GM18505 (cell line): ENCODE measurements at regions not wholly inside any gene's neighbourhood (a gene's known extent, or its start where the extent isn't known, plus 50 kb on each side); places are given as distances from the start of the nearest gene placed in this dataset.

Experiments used
- ATAC-seq: cut with Tn5 transposase; IDR thresholded peaks from one replicate; pipeline ENCODE4 v1.9.1; 2021; ENCODE audit not compliant: unreplicated experiment
- POLR2A ChIP-seq: IDR thresholded peaks from 4 replicates; pipeline ENCODE4 v1.6.1; 2011; ENCODE audit warnings: borderline replicate concordance; ENCODE audit not compliant: insufficient read depth, insufficient read length; ENCODE audit errors: extremely low read depth

DNA sequence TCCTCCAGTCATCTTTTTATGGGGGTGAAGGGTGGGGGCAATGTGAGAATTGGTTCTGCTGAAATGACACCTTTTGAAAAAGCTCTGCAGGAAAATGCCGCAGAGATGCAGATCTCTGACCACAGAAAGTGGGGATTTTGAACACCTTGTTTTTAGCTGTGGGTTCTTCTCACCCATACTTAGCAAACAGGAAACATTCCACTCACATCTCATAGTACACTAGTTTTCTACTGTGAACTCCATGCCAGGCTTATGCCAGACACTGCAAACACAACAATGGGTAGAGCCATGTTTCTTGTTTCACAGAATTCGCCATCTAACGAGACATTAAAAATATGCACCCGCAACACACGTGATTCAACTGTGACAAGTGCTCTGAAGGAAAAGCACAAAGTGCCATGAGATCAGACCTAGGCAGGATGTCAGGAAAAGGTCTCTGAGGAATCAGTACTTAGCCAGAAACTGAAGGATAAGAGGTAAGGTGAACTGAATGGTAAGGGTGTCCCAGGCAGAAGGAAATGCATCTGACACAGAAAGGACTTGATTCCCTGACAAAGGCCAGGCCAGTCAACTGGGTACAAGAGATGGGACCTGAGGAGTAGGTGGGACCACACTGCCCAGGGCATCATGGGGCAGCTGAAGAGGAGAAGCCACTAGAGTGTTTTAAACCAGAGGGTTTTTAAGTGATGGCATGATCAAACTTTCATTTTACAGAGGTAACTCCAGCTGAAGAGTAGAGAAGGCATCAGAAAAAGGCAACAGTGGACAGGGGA lies 83.8 kb upstream of the JAK1 start:
- no peak for TF ChIP-seq POLR2A
- ATAC-seq = no peak

DNA sequence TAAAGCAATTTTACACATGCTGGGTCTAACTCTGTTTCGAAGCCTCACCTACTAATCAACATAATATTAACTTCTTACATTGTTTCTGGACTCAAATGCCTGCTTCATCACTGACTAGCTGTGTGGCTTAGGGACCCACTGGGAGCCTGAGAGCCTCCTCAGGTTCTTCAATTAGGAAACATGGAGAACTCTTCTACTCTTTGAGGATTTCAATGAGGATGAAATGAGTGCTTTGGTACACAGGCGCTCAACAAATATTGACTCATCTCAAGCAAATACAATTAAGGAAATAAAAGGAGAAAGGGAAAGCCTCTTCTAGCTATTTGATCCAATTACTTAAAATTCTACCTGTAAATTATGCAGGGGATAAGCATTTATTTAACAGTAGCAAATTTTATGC lies 84.4 kb upstream of the JAK1 start:
- ATAC-seq = no peak
- no peak for TF ChIP-seq POLR2A

DNA sequence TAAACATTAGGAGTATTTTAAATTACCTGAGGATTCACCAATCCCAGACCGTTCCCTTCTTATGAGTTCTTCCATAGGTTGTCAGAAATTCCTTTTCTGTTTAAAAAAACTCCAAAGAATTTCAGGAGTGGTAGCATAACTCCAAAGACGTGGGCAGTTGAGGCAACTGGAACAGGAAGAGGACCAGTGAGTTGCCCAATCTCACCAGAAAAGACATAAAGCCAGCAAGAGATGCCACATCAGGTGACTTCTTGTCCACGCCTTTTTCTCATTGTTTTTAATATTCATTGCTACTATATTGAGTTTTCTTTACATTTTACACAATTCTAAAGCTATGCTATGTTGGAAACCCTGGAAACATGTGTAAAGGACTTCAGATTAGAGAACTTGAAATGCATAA lies 88.1 kb upstream of the JAK1 start:
- TF ChIP-seq POLR2A = no peak
- no peak for ATAC-seq

DNA sequence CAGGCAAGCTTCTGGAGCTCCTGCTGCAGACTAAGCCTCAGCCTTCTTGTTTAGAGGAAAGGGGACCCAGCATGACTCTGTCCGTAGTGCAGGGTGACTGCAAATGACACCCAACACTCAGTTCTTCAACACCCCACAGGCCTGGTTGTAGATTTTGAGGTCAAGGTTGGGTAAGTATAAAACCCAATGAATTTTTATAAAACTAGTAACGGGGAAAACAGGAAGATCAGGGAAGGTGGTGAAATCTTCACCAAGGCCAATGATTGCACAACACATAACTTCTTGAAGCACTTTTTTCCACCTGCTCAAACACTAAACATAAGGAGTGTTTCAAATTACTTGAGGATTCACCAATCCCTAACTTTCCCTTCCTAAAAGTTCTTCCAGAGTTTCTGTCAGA lies 89.4 kb upstream of the JAK1 start:
- TF ChIP-seq POLR2A = no peak
- no peak for ATAC-seq

DNA sequence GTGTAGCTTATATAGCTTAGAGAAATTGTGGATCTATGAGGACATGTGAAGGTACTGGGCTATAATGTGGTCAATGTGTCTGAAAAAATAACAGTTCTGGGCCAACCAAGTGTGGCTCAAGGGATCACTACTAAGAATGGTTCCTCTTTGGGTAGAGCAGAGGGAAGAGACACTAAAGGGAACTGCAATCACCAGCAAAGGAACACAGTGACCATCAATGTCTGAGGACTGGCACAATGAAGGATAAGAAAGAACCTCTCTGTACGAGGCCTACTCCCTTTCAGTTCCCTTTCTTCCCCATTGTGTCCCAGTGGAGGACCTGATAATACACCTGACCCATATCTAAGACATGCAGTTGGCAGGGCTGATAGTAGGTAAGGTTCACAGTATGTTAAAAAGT lies 89.9 kb upstream of the JAK1 start:
- ATAC-seq = no peak
- TF ChIP-seq POLR2A = no peak

DNA sequence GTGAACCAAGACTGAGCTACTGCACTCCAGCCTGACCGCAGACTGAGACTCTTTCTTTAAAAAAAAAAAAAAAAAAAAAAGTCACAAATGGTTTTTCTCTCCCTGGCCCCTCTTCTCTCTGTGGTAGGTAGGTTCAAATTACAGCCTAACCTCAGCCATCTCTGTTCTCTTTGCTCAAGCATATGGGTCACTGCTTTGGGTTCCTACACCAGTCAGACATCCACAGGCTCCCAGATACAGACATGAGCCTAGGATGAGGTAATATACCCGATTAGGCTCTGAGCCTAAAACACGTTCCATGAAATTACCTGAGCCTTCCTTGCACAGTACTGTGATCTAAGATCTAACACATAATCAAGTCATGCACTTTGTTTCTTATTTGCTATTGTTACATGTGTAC lies 90.5 kb upstream of the JAK1 start:
- no peak for TF ChIP-seq POLR2A

DNA sequence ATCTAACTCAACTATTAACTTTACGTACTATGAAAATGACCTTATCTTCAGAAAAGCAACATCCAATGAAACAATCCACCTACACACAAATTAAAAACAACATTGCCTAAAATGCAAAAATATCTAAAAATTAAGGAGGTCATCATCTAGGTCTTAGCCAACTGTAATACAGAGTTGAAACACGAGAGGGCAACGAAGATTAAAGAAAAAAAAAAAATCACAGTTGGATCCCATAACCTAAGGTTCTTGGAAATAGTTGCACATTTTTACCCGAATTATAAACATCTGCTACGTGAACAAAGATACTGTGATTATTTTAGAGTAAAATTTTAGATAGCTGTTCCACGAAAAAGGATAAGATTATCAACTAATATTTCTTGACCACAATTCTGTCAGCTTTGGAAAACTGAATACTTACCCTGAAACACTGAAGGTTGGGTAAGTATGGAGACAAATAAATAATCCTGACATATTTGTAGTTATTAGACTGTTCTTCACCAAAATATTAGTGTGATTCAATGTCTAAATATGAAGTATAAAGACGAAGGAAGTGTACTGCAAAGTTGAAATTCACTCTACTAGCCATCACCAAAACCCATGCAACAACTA lies 88.0 kb upstream of the AK4 start:
- ATAC-seq = no peak
- TF ChIP-seq POLR2A = no peak

More for the DNA sequence above, 90.5 kb upstream of the JAK1 start:
- ATAC-seq = no peak

DNA sequence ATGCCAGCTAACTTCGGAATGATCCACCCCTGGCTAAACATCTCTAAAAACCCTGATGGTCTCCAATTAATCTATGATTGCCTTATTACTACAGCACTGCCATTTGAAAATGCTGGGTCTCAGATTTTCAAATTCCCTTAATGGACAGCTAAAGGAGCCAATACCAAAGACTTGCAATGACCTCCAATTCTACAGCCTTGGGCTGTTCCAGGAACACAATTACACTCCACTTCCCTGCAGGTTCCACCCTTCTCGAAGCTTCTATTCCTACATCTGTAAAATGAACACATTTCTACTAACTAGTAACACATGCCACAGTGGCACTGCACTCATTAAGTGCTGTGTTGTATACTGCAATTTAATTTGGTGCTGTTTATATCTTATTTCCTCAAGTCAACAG lies 85.7 kb upstream of the AK4 start:
- ATAC-seq = no peak
- TF ChIP-seq POLR2A = no peak

DNA sequence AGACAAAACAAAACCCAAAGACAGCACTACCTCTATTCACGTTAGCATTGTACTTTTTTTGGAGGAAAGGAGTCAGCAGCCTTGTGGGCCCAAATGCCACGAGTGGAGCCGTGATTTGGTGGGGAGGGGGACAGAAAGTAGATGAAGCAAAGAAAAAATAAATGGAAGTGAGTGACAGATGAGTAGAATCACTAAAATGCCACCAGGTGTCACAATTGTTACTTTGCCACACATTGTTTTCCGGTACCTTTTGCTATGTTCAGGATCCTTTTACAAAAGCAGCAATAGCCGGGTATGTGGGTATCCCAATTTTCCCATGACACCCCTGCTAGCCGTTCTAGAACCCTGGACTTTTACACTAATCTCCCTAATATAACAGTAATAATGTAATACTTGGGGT lies 85.0 kb upstream of the AK4 start:
- no peak for ATAC-seq
- no peak for TF ChIP-seq POLR2A

DNA sequence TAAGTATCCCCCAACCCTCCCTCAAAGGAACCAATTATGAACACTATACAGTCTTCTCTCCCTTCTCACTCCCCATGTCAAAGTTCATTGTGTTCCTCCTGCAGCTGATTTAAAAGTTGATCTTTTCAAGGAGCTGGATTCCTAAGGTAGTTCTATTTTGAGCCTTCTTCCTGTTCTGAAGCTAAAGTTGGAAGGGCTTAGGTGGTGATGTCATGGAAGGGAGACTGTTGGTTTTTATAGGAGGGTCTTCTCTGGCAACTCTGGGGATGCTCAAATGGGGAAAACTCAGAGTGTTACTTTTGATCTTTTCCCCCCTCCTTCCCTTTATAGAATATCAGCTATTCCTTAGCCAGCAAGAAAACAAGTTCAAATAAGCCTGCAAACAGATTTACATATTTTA lies 83.0 kb upstream of the AK4 start:
- no peak for ATAC-seq
- no peak for TF ChIP-seq POLR2A

DNA sequence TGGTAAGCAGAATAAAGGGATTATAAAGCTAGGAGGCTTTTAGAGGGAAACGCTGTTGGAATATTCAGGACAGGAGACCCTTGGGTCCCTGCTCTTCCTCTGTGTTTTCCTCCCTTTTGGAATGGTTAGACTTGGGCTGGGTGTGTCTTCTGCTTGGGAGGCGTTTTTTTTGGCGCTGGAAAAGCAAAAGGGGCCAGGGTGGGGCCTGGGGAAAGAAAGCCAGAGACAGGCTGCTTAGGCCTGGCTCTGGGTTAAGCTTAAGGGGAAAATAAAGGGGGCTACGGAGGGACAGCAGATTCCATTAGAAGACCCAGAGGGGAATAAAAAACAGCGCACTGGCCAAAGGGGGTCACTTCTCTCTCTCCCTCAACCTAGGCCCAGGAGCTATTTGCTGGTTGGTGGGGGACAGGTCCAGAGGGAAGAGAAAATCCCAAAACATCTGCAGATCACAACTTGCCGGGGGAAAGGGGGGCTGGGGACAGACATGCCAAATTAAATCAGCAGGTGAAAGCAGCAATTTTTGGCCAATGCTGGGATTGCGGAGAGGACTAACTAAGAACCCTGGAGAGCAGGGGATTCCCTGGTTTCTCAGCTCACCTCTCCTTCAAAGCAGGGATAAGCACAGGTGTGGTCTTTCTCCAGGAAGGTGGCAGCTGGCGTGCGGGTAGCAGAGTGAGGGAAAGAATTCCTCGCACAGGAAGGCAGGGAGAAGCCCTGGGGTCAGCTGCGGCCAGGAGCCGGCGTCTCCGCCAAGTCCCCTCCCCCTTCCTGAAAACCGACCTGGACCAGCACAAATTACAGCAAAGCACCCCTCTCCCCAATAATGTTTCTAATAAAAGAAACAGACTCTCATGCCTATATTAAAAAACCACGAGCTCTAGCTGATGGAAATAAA lies 82.2 kb upstream of the AK4 start:
- TF ChIP-seq POLR2A = no peak
- no peak for ATAC-seq

DNA sequence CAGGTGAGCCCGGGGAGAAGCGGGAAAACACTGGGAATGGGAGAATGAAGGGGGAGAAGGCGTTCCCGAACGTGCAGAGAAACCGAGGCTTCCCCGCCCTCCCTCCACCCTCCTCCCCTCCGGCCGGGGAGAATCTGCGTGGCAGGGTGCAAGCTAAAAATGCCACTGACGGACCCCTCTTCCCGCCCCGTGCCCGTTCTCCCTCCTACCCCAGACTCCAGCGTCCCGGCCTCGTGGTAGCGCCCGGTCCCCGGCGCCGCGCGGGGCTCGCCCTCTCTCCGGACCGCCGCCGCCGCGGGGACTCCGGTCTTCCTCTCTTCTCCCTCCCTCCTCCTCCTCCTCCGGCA lies 81.6 kb upstream of the AK4 start:
- ATAC-seq = peak; percentile 19
- TF ChIP-seq POLR2A = no peak

DNA sequence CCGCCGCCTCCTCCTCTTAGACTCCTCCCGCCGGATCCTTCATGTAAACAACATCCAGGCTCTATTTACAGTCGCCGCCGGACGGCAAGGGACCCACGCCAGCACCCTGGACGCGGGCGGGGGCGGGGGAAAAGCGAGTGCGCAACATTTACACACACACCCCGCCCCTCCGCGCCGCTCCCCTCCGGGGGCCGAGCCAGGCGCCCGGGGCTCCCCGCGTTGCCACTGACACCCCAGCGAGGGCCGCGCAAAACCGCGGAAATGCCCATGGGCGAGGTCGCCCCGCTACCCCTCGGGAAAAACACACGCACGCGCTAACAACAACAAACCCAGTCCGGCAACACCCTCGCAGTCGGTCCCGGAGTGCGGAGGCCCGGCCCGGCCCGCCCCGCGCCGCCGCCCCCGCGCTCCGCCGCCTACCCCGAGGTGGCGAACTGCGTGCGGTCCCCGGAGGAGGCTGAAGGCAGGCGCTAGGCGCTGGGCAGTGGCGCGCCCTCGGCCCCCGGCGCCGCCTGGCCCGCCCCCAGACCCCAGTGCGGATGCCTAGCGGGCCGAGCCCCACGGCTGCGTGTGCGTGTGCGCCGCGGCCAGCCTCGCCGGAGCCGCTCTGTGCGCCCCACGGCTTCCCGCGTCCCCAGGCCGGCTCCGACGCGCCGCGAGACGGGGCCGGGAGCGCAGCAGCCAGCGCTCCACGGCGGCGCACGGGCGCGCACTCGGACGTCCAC lies 81.1 kb upstream of the AK4 start:
- no peak for TF ChIP-seq POLR2A
- peak; percentile 46 for ATAC-seq
